ENCODE measurements at regions not wholly inside any gene's neighbourhood (a gene's known extent, or its start where the extent isn't known, plus 50 kb on each side); places are given as distances from the start of the nearest gene placed in this dataset.
A peak's percentile ranks its signal among the peaks of the same experiment; 100 is the strongest.
"Not testable (repeated sequence)": the region's sequence is repeated elsewhere in the genome, so short reads cannot be mapped to it uniquely, and the experiment has no call there.

GRCh38 chr16:52104993-52105392, 441.9 kb downstream of the TOX3 start:
- not testable (repeated sequence) for DNase-seq (ENCODE audit: low spot score)

DNA sequence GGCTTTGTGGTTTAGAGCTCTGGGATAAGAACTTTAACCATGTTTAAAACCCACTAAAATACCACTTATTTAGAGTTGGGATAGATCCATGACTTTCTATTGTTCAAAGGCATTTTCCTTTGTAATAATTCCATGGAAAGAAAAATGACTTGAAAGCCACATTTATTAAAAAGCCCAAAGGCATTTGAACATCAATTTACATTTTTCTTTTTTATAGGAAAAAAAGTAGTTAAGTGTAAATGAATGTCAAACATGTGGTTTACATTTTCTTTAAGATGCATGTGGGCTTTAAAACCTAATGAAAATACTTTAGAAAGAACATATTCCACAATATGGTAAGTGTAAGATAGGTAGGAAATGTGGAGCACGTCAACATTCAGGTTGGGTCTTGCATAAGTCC, 443.2 kb downstream of the TOX3 start:
- no peak for DNase-seq (ENCODE audit: low spot score)

DNA sequence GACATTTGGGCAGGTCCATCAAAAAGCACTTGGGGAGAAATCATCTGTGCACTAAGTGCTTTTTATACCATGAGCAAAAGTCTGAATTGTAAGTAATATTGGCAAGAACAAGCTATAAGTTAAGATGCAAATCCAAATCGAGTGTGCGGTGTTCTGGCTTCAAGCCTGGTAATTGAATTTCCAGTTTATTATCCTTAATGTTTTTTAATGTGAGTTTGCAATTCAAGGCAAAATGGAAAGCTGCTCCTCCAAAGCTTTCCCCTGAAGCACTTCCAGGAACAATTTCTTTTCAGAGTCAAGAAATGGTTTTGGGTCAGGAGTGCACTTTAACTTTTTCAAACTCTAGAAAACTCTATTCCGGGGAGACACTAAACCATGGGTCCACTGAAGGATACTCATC, 445.7 kb downstream of the TOX3 start:
- no peak for DNase-seq (ENCODE audit: low spot score)

DNA sequence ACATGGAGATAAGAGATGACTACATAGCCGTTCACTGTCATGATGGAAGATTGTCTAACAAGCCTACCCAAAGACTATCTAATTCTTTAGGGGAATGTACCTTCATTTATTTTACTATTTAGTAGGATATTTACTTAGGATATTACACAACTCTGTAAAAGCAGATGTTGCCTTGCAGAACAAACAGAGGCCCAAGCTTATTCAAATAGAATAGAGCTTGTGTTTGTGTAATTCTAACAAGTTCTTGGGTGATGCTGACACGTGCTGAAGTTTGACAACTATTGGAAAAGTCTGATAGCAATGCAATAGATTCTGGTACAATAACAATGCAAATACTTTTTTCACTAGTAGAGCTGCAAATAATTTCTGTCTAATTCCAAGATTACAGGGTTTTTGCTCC, 447.6 kb downstream of the TOX3 start:
- DNase-seq (ENCODE audit: low spot score), result no peak

- no peak for DNase-seq (ENCODE audit: low spot score)
Observed at GRCh38 chr16:52095471-52095870, 451.5 kb downstream of the TOX3 start.

- no peak for DNase-seq (ENCODE audit: low spot score)
Observed at GRCh38 chr16:52092126-52092525, 454.8 kb downstream of the TOX3 start.

GRCh38 chr16:52090080-52090479, 456.9 kb downstream of the TOX3 start:
- no peak for DNase-seq (ENCODE audit: low spot score)

DNA sequence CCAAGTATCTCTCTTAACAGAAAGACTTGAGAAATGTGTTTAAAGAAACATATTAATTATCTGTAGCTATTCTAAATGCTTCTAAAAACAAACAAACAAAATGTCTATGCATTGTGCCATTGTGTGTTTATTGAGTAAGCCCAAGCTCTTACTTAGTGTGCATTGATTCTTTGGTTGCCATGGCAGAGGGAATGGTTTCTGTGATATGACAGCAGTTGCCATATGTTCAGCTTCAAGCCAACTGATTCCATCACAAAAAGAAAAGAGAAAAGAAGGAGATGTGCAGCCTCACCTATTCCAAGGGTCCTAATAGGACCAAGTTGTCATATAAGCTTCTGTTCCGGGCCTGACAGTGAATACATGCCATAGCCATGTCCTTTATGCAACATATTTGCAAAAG, 457.5 kb downstream of the TOX3 start:
- no peak for DNase-seq (ENCODE audit: low spot score)

DNA sequence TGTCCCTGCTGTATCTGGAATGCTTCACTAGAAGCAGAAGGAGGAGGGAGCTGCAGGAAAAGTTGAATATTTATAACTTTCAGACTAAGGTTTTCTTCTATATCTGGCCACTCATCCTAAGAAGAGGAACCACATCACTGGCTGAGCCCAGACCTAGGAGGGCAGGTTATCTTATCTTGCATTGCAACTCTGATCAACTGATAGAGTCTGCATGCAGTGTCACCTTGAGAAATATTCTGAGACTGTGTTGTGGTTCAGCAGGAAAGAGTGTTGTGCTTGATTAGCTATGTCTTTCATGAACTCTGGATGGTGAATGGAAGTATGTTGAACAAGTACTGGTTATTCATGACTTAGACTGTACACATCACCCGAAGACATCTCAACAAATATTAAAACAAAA, 460.0 kb downstream of the TOX3 start:
- no peak for DNase-seq (ENCODE audit: low spot score)

DNA sequence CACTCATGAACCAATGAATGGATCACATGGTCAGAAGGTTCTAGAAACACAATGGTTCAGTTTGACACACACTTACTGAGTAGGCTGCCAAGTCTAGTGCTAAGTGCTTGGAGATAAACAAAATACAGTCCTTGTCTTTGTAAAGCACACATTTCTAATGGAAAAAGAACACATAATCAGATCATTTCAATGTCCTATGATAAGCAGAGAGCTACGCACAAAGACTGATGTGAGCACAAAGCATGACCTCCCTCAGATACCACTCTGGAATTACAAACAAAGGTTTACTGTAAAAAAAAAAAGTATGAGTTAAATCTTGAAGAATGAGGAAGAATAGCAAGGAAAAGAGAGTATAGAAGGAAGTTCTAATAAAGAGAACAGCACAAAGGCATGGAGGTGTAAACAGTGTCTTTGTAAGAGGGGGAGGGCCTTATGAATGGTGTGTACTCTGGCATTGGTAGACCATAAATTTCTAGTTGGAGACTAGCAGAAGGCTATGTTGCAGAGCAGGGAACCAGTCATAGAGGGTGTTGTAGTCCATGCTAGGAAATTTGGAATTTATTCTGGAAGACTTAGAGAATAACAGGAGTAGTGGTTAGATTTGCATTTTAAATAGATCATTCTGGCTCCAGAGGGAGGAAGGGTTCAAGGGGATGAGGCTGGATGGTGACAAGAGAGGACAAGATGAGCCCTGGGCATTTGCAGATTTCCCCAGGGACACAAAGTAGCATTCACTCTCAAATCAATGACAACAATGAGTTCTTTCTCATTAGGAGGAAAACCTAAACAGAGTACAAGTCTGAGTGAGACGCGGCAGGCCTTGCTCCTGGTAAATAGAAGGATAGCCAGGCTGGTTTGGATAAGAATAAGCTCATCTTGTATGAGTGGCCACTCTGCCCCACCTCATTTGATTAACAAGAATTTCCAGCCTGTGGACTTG, 468.0 kb downstream of the TOX3 start:
- DNase-seq (ENCODE audit: low spot score), result peak; percentile 87

DNA sequence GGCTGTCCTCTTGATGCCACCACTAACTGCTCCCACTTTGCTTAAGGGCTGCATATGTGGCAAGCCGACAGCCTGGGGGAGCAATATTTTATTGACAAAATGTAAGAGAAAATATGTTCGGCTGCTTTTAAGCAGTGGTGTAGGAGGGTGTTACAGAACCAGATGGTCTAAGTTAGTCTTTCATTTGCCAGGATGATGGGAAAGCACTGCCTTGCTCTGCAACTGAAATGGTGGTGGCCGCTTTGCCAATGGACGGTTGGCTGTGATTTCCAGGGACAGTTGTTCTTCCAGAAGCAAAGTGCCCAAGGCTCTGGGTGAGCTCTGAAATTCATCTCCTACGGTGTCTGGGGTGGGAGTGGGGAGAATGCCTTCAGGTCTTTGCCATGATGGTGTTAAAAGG, 469.3 kb downstream of the TOX3 start:
- DNase-seq (ENCODE audit: low spot score), result no peak

DNA sequence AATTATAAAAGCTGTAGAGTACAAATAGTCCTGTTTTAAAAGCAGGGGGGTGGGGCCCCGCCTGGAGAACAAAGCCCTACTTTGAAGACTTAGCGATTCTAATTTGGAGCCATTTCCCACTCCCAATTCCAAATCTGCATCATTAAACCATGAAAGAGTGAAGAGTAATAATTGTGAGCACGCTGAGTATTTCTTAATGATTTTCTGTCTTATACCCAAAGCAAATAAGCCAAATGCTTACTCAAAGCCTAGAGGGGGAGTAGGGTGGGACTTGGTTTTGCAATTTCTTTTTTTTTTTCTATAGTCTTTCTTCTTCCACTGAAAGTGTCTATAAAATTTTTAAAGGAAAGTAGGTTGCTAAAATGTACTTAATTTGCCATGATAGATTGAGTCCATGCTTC, 470.1 kb downstream of the TOX3 start:
- no peak for DNase-seq (ENCODE audit: low spot score)

DNA sequence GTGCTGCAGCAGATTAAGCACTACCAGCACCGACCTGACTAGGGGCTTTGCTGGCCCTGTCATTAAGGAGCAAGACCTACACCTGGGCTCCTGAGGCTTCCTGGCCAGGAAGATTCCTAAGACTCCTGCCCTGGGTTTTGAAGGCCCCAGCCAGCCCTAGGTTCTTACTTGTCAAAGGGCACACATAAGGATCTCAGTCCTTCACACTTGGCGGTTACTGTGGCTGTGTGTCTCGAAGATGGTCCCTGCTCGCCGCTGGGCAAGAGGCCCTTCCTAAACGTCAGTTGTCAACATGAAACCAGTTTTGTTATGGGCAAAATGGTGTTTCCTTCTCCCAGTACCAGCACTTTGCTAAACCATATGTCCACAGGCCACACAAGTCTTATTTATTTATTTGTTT, 470.6 kb downstream of the TOX3 start:
- DNase-seq (ENCODE audit: low spot score), result no peak

DNA sequence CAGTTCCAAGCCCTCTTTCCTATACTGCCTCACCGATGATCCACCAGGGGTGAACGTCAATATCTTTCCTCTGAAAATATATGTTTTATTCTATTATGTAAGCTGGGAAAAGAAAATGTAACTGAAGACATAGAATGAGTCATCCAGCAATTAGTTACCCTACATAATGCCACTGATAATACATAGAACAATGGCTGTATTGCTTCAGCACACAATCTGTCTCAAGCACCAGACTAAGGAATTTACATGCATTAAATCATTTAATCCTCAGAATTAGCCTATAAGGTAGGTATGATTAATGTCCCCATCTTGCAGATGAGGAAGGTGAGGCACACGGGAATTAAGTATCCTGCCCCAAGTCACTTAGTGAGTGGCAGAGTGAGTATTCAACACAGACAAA, 472.8 kb downstream of the TOX3 start:
- no peak for DNase-seq (ENCODE audit: low spot score)

DNA sequence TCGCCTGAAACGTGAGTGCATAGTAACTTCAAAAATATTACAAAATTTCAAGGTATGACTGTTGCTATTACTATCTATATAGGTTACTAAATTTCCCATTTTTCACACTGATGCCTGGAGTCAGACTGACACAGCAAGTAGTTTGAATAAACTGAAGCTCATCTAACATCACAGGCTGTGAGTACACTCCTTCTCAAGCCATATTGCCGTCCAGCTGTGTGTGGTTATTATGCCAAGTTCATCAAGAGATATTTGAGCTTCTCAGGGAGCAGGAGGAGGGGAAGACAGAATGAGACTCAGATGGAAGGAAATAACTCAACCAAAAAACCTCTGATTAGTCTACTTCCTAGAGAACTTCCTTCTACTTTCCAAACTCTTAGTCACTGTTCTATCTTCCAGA, 473.9 kb downstream of the TOX3 start:
- no peak for DNase-seq (ENCODE audit: low spot score)

- no peak for DNase-seq (ENCODE audit: low spot score)
Observed at GRCh38 chr16:52071101-52071500, 475.8 kb downstream of the TOX3 start.

GRCh38 chr16:52070341-52071057, 476.4 kb downstream of the TOX3 start:
- DNase-seq (ENCODE audit: low spot score), result no peak

- peak; percentile 86 for DNase-seq (ENCODE audit: low spot score)
Observed at GRCh38 chr16:52069866-52070265, 477.1 kb downstream of the TOX3 start.

GRCh38 chr16:52068447-52069074, 478.4 kb downstream of the TOX3 start:
- DNase-seq (ENCODE audit: low spot score), result peak; percentile 84

GRCh38 chr16:52066962-52067361, 480.0 kb downstream of the TOX3 start:
- peak; percentile 96 for DNase-seq (ENCODE audit: low spot score)

DNA sequence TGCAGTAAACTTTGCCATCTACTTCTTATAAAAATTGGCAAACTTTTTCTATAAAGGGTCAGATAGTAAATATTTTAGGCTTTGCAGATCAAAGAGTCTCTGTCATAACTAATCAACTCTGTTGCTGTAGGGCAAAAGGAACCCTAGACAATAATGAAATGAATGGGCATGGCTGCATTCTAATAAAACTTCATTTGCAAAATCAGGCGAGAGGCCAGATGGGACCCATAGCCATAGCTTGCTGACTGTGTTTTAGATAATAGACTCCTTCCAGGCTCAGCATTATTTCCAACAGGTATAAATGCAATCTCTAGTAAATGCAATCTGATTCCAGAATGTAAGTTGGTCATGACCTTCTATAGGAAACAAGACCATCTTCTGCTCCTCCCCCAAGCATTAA, 490.7 kb downstream of the TOX3 start:
- no peak for DNase-seq (ENCODE audit: low spot score)

DNA sequence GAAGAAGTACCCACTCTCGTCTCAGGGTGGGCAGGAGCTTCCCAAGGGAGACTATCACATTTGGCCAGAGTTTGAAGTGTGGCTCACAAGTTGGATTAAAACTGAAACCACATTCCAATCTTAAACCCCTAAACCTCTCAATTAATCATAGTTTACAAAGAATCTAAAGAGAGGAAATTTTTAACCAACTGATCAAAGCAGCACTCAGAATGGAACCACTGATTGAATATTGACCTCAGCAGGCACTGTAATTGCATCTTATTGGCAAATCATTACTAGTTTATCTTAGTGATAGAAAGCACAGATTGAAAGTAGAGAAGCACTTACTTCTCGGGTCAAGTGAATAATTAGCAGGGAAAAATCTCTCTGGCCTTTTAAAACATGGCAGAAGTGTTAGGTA, 491.6 kb downstream of the TOX3 start:
- no peak for DNase-seq (ENCODE audit: low spot score)

GRCh38 chr16:52054326-52054725, 492.6 kb downstream of the TOX3 start:
- DNase-seq (ENCODE audit: low spot score), result no peak
